NOMO-1 (cell line): ENCODE measurements at regions not wholly inside any gene's neighbourhood (a gene's known extent, or its start where the extent isn't known, plus 50 kb on each side); places are given as distances from the start of the nearest gene placed in this dataset.
"Not testable (repeated sequence)": the region's sequence is repeated elsewhere in the genome, so short reads cannot be mapped to it uniquely, and the experiment has no call there.

Experiments used
- DNase-seq, 2 experiments: peaks; one replicate each; lab custom pipeline; 2025; ENCODE audit not compliant: unreplicated experiment in 2 of 2; lab: John Stamatoyannopoulos, UW

DNA sequence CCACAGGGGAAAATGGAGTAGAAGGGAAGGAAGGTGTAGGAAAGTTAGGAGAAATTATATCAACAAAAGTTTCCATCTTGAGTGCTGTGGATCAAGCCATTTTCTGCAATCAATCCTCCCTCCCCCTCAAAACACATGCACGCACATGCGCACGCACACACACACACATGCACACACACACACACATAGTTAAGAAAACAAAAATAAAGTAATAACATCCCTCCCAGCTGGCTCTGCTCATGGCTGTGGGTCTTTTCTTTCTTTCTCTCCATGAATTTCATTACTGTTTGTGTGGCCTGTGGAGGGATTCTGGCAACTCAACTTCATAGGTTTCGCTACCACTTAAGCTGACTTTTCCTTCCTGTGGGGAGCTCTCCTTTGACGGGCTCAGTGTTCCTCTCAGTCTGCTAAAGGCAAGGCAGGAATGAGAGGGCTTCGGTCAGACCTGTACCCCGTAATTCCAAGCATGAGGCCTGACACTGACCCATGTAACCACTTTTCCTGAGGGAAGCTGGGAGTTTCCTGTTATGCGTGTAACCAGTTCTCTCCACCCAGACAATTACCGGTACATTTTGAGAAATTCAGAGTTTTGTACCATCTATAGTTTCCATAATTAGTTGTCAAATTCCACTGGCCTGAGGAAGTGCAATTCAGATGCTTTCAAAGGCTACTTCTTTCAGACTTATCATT is 79.8 kb downstream of the ZNF92 start:
- DNase-seq, result no peak

DNA sequence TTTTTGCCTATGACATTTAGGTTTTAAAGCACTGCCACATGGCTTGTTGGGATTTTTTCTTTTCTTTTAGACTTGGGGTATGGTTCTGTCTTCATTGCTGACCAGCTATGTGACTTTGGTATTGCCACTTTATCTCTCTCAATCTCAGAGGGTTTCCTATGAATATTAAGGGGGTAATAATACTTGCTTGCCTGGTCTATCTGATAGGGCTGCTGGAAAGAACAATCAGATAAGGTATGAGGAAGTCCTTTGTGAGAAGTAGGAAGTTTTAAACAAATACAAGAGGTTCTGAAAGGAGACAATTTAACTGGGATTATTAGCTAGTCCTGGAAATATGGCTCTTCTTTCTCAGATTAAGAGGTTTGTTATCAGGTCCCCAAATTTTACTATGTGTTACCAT is 80.8 kb downstream of the ZNF92 start:
- DNase-seq, result no peak

DNA sequence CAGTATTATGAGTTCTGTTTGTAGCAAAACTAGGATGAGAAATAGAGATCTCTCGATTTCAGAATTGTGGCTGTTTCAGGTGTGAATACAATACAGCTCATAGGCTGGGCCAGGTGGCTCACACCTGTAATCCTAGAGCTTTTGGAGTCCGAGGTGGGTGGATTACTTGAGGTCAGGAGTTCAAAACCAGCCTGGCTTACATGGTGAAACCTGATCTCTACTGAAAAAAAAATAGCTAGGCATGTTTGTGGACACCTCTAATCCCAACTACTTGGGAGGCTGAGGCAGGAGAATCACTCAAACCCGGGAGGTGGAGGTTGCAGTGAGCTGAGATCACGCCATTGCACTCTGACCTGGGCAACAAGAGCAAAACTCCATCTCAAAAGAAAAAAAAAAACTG is 81.4 kb downstream of the ZNF92 start:
- not testable (repeated sequence) for DNase-seq

DNA sequence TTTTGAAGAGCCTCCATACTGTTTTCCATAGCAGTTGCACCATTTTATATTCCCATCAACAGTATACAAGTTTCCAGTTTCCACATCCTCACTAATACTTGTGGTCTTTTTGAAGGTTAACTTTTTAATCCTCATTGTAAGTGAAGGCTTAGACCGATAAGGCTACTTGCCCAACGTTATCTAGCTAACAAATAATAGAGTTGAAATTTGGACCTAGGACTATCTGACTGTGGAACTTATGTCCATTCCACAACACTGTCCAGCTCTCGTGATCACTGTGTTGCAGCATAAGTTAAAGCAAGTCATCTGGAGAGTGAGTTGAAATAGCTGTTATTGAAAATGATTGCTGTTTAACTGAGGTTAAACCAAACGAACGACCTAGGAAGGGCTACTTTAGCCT is 84.0 kb downstream of the ZNF92 start:
- DNase-seq, result no peak

DNA sequence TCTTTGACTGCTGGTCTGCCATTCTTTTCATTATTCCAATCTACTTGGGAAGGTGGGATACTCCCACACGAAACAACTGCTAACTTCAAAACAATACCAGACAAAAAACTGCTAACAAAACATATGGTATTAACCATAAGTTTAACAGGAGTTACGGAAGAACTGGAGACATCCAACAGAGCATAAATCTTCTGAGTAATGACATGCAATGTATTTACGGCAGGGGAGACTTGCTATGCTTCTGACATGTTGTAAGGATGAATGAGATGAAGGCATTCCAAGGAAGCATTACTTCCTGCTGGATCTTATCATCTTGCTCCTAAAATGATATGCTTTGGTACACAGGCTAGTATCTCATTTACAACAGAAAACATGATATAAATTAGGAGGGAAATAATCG is 85.8 kb downstream of the ZNF92 start:
- DNase-seq, result no peak

DNA sequence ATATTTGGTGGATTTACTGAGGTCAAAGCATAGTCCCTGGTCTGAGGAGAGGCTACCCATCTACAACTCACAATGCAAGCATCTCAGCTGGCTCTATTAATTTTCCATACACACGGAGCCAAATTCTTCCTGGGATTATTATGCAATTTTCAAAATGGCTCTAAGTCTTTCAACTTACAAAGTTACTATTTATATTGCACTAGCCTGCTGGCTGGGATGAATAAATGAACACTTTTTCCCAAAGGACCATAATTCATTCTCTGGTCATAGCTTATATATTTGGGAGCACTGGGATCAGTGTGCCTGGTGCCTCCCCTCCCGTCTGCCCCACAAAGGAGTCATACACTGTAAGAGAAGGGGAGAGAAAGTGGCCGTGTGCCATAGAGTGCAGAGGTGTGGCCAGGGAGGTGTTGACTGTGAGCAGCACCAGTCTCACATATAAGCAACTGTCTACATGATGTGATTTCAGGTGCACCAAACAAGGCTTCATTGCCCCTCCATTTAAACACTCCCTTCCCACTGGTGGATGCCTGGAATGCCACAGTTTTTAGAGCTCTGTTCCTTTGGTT is 88.6 kb downstream of the ZNF92 start:
- DNase-seq, result no peak

DNA sequence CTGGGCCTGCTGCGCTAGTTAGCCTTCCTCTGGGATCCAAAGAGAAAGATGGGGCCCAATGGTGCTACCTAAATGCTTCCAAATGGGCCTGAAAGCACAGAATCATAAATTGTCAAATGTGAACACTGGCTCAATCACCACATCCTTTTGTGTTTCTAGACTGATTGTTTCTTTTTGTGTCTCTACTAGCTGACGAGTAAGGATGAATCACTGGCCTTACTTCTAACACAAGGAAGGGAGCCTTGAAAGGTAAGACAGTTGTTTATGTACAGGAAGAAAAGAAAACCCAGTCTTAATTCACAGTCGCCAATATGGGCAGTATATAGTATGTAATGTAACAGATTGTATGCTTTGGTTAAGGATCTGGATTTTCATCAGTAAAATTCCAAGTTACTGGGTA is 89.5 kb downstream of the ZNF92 start:
- DNase-seq, result no peak

DNA sequence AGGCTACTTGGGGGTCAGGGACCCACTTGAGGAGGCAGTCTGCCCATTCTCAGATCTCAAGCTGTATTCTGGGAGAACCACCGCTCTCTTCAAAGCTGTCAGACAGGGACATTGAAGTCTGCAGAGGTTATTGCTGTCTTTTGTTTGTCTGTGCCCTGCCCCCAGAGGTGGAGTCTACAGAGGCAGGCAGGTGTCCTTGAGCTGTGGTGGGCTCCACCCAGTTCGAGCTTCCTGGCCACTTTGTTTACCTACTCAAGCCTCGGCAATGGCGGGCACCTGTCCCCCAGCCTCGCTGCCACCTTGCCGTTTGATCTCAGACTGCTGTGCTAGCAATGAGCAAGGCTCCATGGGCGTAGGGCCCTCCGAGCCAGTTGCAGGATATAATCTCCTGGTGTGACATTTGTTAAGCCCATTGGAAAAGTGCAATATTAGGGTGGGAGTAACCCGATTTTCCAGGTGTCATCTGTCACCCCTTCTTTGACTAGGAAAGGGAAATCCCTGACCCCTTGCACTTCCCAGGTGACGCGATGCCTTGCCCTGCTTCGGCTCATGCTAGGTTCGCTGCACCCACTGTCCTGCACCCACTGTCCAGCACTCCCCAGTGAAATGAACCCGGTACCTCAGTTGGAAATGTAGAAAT is 96.4 kb downstream of the ZNF92 start:
- DNase-seq, result not testable (repeated sequence)

DNA sequence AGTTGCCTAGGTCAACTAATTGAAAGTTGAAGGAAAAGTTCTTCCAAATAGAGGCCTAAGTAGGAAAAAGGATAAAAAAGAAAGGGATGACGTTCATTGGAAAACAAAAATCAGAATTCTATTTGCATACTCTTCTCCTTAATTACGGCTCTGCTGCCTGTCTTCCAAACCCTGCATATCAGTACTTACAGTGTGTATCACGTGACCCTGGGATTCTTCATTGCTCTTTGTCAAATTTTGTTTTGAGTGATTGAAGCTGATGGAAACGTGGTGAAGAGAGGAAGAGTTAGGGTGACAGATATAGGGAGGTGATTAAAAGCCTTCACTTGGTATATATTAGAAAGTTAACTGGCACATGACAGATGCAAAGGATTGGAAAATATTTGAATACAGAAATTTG is 97.9 kb downstream of the ZNF92 start:
- no peak for DNase-seq

DNA sequence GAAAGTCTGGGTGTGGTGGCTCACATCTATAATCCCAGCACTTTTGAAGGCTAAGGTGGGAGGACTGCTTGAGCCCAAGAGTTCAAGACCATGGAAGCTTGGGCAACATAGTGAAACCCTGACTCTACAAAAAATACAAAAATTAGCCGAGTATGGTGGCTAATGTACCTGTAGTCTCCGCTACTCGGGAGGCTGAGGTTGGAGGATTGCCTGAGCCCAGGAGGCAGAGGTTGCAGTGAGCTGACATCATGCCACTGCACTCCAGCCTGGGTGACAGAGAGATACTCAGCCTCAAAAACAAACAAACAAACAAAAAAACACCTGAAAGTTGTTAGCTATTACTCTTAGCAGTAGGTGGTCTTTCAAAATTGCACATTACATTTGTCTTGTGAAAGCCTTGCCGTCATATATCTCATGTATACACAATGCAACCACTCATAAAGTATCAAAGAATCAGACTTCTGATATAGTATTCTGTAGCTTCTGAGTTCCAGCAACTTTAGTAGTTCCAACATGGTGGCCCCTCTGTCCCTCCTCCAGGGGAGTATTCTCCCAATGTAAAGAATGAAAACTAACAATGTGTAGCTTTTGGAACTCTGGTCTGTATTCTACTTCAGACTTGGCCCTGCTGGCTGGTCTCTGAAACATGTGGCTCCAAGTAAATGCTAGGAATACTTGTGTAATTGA is 101.5 kb downstream of the ZNF92 start:
- DNase-seq, result no peak

DNA sequence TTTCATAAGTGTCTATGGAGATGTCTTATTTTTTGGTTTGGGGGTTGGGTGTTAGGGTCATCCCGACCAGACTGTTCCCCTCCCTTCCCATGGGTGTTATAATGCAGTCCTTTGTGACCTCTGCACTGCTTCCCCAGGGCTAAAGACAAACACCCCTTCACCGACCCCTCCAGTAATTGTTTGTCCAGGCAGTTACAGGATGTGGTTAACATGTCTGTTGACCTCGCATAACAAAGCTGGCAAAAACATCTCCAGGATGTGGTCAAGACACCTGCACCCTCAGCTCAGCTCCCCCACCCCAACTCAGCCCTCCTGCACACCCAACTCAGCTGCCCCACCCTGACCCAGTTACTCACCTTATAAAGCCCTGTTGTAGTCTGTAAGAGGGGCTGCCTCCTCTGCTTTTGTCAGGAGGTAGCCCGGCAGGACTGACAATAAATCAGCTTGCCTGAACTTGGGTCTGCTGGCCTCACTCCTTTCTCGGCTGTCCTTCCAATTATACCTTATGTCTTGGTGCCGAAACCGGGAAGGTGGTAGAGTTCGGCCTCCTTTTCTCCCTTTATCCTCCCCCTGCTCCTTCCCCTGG is 102.2 kb downstream of the ZNF92 start:
- no peak for DNase-seq

DNA sequence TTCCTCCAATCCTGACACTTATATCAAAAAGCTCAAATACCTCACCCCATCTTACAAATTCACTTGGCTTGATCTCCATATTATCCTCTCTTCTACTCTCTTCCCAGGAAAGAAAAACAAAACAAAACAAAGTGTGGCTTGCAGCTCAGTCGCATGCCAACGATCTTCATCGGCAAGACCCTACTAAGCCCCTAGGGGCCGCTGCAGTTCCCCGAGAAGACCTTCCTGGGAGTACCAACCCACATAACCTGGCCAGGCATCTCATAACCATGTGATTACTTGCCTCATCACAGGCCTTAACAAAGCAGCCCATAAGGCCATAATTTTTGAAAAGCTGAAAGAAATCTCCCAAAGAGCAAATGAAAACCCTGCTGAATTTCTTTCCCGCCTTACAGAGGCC is 103.7 kb downstream of the ZNF92 start:
- no peak for DNase-seq

DNA sequence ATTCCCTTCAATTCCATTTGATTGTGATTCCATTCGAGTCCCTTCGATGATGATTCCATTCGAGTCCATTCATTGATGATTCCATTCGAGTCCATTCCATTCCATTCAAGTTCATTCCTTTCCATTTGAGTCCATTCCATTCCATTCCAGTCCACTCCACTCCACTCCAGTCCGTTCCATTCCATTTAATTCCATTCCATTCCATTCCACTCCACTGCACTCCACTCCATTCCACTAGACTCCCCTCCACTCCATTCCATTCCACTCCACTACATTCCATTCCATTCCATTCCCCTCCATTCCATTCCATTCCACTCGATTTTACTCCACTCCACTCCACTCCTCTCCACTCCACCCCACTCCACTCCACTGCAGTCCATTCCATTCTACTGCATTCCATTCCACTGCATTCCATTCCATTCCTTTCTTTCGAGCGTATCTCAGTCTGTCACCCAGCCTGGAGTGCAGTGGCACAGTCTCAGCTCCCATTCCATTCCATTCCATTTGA is 115.7 kb downstream of the ZNF92 start:
- no peak for DNase-seq

DNA sequence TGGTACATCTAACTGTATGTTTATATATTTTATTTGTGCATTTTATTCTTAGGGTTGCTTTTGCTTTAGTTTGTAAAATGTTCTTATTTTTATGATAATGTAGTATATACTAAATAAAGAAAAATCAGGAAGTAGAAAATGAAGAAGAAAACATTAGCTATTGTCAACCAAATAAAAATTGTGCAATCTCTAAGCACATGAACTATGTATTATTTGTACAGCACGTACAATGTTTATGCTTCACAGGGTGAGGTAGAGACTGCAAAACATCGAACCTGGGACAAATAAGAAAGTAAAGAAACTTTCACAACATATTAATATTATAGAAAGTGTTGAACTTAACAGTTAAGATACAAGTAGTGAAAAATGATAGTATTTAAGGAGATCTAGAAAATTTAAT is 123.0 kb downstream of the ZNF92 start:
- not testable (repeated sequence) for DNase-seq

DNA sequence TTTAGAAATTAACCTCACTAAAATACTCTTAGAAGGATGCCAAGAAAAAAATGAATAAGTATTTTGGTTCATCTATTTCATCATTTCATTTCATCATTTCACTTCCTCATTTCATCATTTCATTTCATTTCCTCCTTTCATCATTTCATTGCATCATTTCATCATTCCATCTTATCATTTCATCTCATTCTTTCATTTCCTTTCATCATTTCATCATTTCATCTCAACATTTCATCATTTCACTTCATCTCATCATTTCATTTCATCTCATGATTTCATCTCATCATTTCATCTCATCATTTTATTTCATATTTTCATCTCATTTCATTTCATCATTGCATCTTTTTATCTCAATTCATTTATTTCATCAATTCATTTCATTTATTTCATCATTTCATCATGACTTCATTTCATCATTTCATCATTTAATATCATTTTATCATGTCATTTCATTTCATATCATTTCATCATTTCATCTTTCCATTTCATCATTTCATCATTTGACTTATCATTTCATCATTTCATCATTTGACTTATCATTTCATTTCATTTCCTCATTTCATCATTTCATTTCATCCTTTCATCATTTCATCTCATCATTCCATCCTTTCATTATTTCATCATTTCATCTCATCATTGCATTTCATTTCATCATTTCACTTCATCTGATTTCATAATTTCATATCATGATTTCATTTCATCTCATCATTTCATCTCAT is 129.9 kb downstream of the ZNF92 start:
- DNase-seq, result no peak

DNA sequence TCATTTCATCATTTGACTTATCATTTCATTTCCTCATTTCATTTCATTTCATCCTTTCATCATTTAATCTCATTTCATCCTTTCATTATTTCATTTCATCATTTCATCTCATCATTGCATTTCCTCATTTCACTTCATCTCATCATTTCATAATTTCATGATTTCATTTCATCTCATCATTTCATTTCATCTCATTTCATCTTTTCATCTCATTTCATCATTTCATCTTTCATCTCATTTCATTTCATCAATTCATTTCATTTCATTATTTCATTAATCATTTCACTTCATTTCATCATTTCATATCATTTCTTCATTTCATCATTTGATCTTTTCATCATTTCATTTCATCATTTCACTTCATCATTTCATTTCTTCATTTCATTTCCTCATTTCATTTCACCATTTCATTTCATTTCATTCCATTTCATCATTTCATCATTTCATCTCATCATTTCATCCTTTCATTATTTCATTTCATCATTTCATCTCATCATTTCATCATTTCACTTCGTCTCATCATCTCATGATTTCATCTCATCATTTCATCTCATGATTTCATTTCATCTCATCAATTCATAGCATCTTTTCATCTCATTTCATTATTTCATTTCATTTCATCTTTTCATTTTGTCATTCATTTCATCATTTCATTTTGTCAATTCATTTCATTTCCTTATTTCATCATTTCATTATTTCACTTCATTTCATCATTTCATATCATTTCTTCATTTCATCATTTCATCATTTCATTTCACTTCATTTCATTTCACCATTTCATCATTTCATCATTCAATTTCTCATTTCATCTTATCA is 131.1 kb downstream of the ZNF92 start:
- DNase-seq, result not testable (repeated sequence)

DNA sequence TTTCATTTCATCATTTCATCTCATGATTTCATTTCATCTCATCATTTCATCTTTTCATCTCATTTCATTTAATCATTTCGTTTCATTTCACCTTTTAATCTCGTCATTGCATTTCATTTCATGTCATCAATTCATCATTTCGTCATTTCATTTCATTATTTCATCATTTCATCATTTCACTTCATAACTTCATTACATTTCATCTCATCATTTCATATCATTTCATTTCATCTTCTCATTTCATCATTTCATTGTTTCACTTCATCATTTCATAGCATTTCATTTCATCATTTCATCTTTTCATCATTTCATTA is 131.6 kb downstream of the ZNF92 start:
- not testable (repeated sequence) for DNase-seq

DNA sequence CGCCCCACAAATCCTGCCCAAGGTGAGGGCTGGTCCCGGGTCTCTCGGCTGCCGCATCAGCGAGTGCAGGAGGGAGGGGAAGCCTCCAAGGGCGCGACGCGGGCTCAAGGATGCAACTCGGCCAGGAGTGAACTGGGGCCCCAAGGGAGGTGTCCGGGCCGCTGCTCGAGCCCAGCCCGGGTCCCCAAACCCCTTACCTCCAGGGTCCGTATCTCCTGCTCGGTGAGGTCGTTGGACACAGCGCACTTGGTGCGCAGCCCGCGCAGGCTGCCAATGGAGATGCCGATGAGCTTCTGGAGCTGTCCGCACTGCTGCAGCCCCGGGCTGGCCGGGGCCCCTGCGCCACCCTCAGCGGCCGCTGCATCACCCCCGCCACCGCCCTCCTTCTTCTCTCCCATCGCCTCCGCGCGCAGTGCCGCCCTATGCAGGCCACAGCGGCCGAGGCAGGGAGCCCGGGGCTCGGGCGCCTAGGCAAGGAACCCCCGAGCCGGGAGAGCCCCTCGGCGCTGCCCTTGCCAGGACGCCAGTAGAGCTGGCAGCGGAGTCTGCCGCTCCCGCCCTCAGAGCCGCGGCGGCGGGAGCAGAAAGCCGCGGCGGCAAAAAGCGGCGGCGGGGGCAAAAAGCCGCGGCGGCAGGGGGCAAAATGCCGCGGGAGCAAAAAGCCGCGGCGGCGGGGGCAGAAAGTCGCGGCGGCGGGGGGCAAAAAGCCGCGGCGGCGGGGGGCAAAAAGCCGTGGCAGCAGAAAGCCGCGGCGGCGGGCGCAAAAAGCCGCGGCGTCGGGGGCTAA is 135.1 kb downstream of the ZNF92 start:
- DNase-seq, result not testable (repeated sequence)
